HG02759 (cell line): ENCODE measurements at regions not wholly inside any gene's neighbourhood (a gene's known extent, or its start where the extent isn't known, plus 50 kb on each side); places are given as distances from the start of the nearest gene placed in this dataset.
A peak's percentile ranks its signal among the peaks of the same experiment; 100 is the strongest.

Experiments used
- ATAC-seq: cut with Tn5 transposase; IDR thresholded peaks from one replicate; pipeline ENCODE4 v1.9.1; 2021; ENCODE audit warnings: mild to moderate bottlenecking, moderate library complexity; ENCODE audit not compliant: unreplicated experiment

DNA sequence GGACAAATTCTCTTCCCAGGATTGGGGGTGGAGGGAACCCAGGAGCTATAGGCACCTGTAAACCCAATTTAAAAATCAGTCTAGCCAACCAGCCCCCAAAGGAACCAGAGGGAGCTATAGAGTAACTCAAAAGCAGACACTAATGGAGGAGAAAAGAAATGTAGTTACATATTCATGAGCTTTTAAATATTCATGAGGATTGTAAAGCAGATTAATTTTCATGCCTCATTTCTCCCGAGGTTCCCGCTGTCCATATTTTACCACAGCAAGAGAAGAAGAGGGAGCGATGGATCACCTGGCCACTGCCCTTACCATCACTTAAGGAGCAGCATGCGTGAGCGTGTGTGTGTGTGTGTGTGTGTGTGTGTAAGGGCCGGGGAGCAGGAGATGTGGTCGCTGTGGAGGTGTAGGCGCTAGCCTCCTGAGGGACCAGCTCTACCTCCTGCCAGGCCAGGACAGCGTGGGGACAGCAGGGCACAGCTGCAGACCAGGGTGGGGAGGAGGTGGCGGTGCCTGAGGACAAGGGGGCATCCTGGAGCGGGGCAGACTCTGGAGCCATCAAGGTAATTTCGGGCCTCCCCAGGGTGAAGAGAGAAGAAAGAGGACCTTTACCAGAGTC is 100.7 kb upstream of the THY1 start:
- ATAC-seq = no peak

DNA sequence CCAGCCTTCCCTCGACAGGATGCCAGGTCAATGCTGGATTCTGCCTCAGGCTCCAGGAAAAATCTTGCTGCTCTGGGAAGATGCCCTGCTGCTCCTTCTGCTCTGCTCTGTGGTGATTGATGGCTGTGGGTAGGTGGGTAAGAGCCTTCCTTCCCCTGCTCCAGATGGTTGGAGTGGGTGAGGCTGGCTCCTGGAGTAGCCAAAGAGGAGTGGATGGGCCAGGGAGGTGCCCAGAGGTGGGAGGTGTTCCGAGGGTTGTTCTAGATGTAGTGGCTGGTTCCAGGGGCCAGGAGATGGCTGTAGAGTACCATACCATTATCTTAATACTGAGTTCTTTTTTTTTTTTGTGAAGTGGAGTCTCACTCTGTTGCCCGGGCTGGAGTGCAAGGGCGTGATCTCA is 99.6 kb upstream of the THY1 start:
- ATAC-seq = no peak

DNA sequence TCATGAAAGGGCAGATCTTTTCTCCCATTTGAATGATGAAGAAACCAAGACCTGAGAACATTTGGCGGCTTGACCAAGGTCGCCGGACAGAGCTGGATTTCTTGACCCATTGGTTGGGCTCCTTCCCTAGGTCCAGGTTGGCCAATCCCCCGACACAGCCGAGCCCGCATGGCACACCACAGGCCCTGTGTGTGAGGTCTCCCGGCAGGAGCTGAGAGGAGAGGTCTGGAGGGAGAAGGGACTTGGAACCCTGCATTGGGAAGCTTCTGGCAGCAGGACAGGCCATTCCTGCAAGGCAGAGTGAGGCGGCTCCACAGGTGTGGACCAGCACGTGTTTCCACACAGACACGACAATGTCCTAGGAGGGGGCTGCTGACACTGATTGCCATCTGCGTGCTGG is 98.6 kb upstream of the THY1 start:
- no peak for ATAC-seq

DNA sequence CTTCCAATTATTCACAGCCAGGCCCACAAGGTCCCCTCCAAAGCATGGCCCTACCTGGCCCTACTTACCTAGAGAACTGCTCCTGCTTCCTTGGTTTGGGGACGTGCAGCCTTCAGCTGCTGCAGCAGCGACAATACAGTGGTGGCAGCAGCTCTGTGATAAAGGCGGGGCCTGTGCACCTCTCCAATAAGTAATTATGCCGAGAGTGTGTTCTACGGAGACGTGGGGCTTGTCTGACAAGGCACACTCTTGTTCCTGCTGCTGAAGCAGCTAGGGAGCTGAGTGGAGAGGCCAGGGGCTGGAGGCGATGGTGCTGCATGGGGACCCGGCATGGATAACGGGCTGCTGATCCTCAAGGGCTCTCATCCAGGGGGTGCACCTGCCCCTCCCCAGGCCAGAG is 98.0 kb upstream of the THY1 start:
- no peak for ATAC-seq

- ATAC-seq = no peak
Observed at GRCh38 chr11:119520400-119520799, 97.4 kb upstream of the THY1 start.

DNA sequence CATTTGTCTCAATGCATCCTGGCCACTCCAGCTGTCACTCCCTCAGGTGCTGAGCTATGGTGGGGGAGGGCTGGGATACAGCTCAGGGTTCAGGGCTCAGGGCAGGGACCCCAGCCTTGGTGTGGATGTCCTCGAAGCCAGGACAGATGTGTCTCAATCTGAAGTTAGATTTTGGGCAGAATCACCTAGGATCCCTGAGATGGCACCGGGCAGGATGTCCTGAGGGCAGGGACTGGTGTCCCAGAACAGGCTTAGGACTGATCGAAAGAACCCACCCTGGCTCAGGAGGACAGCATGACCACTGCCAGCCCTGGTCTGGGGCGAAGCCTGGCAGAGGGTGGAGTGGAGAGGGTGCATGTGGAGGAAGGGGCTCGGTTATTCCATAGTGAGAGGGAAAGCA is 96.8 kb upstream of the THY1 start:
- ATAC-seq = no peak

DNA sequence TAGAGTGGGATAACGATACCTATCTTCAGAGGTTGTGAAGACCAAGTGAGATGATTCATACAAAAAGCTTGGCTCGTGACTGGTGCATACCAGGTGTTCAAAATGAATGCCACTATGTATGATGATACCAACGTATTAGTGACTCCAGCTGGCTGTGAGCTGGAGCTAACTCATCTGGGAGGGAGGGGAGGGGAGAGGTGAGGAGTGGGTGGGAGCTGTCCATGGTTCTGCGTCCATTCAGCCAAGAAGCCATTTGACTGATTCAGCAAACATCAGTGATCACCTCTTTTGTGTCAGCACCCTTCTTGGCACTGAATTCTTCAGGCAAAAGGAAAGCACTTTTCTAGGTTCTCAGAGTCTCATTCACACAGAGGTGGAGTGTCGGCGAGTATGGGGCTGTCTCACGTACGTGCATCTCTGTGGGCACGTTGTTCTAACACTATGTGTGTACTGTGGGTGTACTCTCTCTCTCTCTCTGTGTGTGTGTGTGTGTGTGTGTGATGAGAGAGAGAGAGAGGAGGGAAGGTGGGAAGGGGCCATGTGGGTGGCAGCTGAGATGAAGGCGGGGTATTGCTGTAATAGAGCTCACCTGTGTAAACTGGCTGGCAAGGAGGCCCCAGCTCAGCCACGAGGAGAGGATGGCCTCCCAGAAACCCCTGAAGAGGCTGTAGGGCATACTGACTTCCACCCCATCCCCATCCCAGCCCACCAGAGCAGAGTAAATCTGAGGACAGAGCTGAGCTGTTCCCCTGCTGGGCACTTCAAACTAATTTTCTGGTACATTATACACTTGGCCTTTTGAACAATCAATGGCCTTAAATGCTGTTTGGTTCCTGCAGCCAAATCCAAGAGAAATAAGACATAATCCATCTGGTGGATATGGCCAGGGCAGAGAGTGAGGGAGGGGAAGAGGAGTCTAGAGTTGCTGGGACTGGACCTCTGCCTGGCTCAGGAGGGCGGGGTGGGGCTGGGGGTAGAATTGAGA is 96.1 kb upstream of the THY1 start:
- no peak for ATAC-seq

DNA sequence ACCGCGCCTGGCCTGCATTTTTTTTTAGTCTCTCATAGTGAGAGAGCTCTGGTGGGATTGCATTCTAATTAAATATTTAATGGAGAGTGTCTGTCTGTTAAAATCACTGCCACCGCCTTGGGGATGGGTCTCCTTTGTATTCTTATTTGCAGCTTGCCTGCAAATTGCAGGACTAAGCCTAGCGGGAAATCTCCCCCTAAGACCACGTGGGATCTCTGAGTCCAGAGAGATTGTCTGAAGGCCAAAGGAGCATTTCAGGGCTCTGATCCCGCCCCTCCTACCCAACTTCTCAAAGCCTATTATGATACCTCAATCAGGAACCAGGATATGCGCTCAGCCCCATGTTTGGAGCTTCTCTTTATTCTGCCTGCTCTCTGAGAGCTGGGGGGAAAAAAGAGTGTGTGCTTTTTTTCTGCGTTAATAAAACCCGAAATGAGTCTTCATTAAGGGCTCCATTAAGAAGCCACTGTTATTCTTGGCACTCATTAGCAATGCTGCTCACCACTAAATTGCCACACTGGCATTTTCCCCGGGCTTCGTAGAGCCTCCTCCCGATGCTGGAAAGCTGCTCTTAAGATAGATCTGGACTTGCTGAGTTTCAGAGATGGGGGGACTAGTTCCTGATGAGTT is 92.9 kb upstream of the THY1 start:
- no peak for ATAC-seq

DNA sequence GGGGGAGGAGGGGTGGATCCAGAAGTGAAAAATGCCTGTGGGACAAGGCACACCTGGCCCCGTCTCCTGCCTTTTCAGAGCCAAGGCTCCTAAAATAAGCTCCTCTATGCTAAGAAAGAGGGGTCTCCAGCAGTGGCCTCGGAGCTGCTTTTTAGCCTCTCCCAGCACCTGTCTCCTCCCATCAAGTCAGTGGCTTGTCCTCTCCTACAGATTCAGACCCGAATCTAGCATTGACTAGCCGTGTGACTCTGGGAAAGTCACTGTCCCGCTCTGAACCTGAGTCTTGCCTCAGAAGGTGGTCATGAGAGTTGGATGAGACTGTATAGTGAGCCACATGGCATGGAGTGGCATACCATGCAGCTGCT is 90.8 kb upstream of the THY1 start:
- ATAC-seq = no peak

- no peak for ATAC-seq
Observed at GRCh38 chr11:119513131-119513805, 90.3 kb upstream of the THY1 start.

GRCh38 chr11:119512369-119512768 is 89.4 kb upstream of the THY1 start:
- peak; percentile 54 for ATAC-seq

GRCh38 chr11:119511614-119512306 is 88.8 kb upstream of the THY1 start:
- ATAC-seq = no peak

DNA sequence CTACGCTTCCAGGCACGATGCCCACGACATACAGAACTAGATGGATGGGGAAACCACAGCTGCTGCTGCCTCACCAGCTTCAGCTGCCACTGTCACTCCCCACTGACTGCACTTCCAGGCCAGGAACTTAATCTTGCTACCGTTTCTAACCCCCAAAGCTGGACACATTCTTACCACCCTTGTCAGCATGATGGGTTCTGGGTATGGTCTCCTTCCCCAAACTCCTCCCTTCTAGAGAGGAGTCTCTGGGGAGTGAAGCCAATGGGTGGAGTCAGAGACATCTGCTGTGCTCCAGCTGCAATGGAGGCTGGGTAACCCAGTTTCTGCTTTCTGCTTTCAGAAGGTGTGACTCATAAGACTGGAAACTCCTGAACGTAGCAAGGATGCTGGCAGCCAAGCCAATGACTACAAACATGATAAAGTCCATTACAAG is 87.0 kb upstream of the THY1 start:
- ATAC-seq = peak; percentile 81

DNA sequence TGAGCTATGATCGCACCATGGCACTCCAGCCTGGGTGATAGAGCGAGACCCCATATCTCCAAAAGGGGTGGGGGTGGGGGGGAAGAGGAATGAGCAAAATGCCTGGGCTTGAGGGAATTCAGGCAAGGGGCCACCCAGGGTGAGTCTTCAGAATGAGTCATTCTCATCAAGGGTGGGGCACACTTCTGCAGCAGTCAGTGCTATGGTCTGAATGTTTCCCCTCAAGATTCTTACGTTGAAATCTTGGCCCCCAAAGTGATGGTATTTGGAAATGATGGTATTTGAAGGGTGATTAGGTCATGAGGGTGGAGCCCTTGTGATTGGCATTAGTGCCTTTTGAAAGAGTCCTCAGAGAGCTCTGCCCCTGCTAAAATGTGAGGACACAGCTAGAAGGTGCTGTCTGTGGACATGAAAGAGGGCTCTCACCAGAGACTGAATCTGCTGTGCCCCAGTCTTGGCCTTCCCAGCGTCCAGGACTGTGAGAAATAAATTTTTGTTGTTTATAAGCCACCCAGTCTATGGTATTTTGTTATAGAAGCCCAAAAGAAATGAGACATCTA is 86.4 kb upstream of the THY1 start:
- ATAC-seq = no peak

DNA sequence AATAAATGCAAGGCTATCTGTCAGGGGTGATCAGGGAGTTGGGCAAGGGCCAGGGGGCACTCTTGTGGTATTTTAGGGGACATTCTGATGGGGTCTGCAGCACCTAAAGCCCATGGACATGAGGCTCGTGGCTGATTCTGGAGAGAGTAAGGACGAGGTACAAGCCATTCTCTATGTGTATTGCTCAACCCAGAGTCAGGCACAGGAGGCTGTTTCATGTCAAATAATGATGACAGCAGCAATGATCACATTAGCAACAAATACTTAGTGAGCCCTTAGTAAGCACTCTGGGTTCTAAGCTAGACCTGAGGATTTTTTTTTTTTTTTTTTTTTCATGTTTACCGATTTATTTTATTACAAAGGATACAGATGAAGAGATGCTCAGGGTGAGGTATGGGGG is 83.5 kb upstream of the THY1 start:
- no peak for ATAC-seq

- ATAC-seq = no peak
Observed at GRCh38 chr11:119505861-119506260, 82.9 kb upstream of the THY1 start.

DNA sequence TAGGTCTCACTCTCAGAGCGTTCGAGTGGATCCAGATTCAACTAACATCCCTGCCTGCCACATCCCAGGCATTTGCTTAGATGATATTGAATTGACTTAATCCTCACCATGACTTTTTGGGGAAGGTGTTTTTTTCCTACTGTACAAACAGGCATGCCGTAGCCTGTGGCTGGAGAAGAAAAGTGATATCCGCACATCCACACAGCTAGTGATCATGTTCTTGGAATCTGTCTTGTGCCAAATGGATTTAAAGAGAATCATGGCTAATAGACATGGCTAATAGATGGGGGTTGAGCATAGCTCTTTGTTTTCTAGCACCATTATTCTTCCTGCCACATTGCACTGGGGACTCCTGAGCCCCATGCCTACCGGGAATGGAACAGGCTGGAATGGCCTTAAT is 82.1 kb upstream of the THY1 start:
- ATAC-seq = no peak

DNA sequence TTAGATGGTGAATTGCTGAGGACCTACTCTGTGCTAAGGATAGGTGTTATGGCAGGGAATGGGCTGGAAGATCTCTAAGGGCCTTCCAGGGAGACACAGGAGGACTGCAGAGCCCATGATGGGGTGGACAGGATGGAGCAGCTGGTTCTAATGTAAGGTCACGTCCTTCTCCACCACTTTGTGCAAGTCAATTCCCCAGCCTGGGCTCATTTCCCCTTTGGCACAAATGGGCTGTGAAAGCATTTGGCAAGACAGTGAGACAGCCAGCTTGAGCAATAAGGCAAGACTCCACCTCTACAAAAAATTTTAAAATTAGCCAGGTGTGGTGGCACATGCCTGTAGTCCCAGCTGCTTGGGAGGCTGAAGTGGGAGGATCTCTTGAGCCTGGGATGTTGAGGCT is 81.4 kb upstream of the THY1 start:
- no peak for ATAC-seq

- no peak for ATAC-seq
Observed at GRCh38 chr11:119501777-119502405, 78.9 kb upstream of the THY1 start.

GRCh38 chr11:119497717-119498116 is 74.7 kb upstream of the THY1 start:
- no peak for ATAC-seq
